Left renal cortex interstitium (tissue), 4 donors: ENCODE measurements at regions not wholly inside any gene's neighbourhood (a gene's known extent, or its start where the extent isn't known, plus 50 kb on each side); places are given as distances from the start of the nearest gene placed in this dataset.

Experiments
- DNase-seq, 4 donors: peaks; one replicate each; pipeline ENCODE4 v3.0.0-alpha.2; 2013; ENCODE audit warnings: low read depth in 4 of 4, low spot score in 2 of 4, missing footprints in 1 of 4

GRCh38 chr2:76464310-76464709 lies 753.6 kb upstream of the GCFC2 start:
- DNase-seq = no peak

- no peak for DNase-seq
Observed at GRCh38 chr2:76461431-76461830, 750.7 kb upstream of the GCFC2 start.

GRCh38 chr2:76455910-76456309 lies 745.2 kb upstream of the GCFC2 start:
- no peak for DNase-seq

DNA sequence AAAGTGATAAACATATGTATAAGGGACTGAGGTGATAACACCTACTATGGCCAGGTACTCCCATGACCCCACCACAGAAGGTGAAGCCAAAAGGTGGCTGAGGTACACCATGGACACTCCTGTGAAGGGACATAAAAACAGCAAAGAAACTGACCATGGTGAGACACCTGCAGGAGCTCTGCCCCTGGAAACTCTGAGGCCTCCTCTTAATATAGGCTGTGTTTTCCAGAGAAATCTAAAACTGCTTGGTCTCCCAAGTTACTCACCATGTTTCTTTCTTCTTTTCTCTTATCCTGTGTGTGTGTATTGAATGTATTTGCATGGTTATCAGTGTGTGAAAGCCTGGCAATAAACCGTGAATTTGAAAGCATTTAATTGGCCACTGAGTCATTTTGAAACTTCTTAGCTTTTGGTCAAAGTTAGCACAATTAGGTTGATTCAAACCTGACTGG lies 739.3 kb upstream of the GCFC2 start:
- DNase-seq = no peak

- DNase-seq = no peak
Observed at GRCh38 chr2:76448956-76449355, 738.2 kb upstream of the GCFC2 start.

DNA sequence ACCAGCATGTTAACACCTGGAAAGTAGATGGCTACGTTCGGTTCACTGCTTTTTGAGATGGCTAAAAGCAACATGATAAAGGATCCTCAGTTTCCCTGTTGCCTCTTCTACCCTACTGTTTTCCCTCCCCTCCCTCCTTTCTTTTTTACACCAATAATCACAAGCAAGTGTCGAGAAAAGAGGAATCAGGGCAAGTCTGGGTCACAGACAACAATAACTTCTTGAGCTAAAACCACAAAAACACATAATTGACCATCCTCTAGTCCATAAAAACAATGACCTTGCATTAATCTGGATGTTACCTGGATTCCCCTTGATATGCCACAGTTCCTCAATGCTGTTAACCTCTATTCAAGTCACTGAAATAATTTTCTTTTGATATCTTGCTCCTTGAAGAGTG lies 736.6 kb upstream of the GCFC2 start:
- no peak for DNase-seq

DNA sequence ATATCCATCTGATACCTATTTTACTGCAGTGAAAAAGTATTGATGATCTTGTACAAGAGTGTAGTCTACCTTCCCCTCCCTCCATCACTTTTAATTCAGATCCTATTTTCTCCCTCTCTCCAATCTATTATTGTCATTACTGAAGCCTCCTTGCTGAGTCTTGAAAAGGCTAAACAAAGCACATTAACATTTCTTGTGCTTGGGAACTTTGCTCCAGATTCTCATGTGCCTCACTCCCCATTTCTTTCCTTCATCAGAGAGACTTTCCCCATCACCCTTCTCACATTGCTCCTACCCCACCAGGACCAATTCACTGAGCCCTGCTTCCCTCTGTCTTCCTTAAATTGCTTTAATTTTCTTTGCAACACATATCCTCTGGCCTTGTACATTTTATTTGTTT lies 736.2 kb upstream of the GCFC2 start:
- DNase-seq = no peak

- no peak for DNase-seq
Observed at GRCh38 chr2:76445880-76446279, 735.2 kb upstream of the GCFC2 start.

GRCh38 chr2:76444732-76445131 lies 734.0 kb upstream of the GCFC2 start:
- DNase-seq = no peak

GRCh38 chr2:76437564-76437963 lies 726.8 kb upstream of the GCFC2 start:
- no peak for DNase-seq

DNA sequence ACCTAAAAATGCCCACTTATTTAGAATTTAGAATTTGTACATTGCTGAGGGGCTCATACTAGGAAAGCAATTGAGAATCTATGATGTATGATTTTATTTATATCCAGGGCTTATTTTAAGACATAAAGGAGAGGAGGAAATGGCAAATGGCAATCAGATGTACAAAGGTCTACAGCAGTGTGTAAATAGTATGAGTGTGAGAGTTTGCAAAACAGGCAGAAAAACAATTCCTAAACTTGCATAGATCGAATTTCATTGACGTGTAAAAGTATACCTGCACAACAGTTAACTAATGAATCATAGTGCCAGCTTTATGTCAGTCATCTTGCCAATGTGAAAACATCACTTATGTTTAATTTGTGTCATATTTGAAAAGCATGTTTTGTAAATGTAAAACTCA lies 718.7 kb upstream of the GCFC2 start:
- no peak for DNase-seq

- DNase-seq = no peak
Observed at GRCh38 chr2:76427452-76427851, 716.7 kb upstream of the GCFC2 start.

DNA sequence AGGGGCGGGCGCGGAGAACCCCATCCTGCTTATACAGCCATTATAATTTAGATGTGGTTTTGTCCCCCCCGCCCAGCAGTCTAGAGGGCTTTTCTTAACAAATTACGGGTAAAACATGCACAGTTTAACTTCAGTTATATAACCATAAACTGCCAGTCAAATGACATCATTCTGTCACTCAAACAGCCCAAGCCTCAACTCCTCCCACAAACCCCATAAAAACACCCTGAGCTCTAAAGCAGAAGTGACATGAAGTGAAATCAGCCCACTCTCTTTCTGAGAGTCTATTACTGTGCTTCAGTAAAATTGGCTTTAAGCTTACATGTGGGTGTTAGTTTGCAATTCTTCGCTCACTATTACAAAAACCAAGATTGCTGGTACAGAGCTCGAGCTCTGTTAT lies 705.1 kb upstream of the GCFC2 start:
- no peak for DNase-seq

- no peak for DNase-seq
Observed at GRCh38 chr2:76413436-76413835, 702.7 kb upstream of the GCFC2 start.

GRCh38 chr2:76406134-76406855 lies 695.6 kb upstream of the GCFC2 start:
- DNase-seq = no peak

- DNase-seq = no peak
Observed at GRCh38 chr2:76393356-76393755, 682.6 kb upstream of the GCFC2 start.

DNA sequence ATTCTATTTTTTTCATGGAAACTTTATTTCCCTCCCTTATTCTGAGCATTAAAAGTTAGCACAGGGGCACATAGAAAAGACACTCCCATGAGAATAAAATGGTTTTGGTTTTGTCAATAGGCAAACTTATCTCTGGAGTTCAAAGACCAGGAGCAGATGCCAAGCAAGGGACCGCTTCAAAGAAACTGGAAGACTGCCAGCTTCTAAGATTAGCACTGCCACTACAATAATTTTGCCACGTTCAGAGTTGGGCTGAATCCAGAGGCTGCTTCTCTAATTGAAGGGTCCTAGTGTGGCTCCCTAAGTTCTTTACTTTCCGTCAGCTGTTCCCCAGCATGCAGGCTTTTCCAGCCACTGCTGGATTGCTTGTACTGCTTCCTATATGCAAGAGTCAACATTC lies 681.0 kb upstream of the GCFC2 start:
- DNase-seq = no peak

DNA sequence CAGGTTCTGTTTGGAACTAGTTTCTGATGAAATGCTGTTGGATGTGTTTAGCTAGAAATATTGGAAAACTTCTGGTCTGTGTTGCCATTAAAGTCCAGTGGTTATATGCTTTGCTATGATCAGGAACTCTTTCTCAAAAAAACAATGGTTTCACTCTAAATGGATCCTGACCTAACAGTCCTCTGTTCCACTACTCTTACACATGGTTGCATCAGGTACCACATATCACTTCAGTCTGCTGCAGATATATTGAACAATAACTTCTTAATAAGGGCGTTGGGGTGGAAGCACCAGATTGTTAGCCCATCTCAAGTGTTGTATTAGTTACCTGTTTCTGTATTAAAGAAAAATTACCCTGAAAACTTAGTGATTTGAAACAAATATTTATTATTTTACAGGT lies 676.6 kb upstream of the GCFC2 start:
- DNase-seq = no peak

GRCh38 chr2:76385943-76386342 lies 675.2 kb upstream of the GCFC2 start:
- DNase-seq = no peak

DNA sequence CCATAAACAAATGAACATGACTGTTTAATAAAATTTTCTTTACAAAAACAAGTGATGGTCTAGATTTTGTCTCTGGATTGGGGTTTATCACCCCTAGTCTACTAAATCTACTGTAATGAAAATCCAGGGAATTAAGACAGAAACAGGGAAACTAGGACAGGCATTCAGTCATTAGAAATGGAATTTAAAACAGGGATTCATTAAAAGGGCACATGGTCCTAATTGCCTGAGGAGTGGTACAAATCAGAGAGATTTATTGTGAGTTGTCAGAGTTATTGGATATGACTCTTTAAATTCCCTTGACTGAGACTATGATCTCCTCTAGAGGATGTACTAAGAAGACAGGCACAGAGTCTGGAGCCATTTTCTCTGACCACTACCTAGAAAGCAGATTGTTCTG lies 670.9 kb upstream of the GCFC2 start:
- DNase-seq = no peak

- DNase-seq = no peak
Observed at GRCh38 chr2:76378140-76378539, 667.4 kb upstream of the GCFC2 start.

- DNase-seq = no peak
Observed at GRCh38 chr2:76341439-76341838, 630.7 kb upstream of the GCFC2 start.

DNA sequence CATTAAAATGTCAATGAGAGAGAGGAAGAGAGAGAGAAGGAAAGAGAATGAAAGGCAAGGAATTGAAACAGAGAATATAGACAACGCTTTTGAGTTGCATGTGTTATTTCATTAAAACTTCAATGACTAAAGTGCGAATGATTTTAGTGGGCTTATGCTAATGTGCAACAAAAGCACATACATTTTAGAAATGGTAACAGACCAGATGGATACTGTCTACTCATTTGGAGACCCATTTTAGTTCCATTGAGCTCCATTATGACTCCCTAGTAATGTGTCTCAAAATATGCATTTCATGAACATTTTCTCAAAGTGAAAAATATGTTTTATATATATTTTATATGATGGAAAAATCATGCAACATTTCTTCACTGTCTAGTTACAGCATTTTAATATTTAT lies 622.2 kb upstream of the GCFC2 start:
- DNase-seq = no peak
